ENCODE measurements at regions not wholly inside any gene's neighbourhood (a gene's known extent, or its start where the extent isn't known, plus 50 kb on each side); places are given as distances from the start of the nearest gene placed in this dataset.

DNA sequence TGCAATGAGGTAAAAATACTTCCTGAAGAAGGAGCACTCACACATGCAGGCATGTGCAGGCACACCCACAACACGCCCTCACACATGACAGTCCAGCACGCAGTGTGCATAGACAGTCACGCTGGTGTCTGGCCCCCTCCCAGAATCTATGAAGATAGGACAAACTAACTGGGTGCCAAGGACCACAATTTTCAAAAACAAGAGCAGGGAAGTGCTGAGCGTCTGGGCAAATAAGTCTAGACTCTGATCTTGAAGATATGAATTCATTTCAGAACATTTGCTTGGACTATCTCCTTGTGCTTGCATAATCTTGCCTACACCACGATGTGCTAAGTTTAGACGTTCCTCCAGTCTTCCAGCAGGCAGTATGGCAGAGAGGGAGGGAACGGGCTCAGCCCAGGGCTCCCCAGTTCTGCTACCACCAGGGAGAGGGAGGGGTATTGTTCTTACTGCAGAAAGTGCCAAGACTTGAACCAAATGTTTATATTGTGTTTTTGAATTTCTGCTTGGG lies 276.5 kb upstream of the KLF6 start:
- Mint-ChIP-seq H3K4me3 (no peak overlapping the region), H3K4me1 (ENCODE audit: low read depth) (peaks cover 8% of the 10 kb centered on the region), H3K36me3 (ENCODE audit: low read depth) (no peaks in the 10 kb centered on the region), H3K27ac (no peak overlapping the region), H3K27me3 (no peaks in the 10 kb centered on the region), H3K9me3 (no peaks in the 10 kb centered on the region)
- ATAC-seq (no peak), DNase-seq (no peak)
- intact Hi-C loops (cut with micrococcal nuclease) = no loop called here
- POLR2A ChIA-PET = no interaction called here
- TF ChIP-seq, protein P1, sequence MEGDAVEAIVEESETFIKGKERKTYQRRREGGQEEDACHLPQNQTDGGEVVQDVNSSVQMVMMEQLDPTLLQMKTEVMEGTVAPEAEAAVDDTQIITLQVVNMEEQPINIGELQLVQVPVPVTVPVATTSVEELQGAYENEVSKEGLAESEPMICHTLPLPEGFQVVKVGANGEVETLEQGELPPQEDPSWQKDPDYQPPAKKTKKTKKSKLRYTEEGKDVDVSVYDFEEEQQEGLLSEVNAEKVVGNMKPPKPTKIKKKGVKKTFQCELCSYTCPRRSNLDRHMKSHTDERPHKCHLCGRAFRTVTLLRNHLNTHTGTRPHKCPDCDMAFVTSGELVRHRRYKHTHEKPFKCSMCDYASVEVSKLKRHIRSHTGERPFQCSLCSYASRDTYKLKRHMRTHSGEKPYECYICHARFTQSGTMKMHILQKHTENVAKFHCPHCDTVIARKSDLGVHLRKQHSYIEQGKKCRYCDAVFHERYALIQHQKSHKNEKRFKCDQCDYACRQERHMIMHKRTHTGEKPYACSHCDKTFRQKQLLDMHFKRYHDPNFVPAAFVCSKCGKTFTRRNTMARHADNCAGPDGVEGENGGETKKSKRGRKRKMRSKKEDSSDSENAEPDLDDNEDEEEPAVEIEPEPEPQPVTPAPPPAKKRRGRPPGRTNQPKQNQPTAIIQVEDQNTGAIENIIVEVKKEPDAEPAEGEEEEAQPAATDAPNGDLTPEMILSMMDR (IDR thresholded peaks at IDR 0.05) = no peak
- CTCF ChIA-PET = no interaction called here

DNA sequence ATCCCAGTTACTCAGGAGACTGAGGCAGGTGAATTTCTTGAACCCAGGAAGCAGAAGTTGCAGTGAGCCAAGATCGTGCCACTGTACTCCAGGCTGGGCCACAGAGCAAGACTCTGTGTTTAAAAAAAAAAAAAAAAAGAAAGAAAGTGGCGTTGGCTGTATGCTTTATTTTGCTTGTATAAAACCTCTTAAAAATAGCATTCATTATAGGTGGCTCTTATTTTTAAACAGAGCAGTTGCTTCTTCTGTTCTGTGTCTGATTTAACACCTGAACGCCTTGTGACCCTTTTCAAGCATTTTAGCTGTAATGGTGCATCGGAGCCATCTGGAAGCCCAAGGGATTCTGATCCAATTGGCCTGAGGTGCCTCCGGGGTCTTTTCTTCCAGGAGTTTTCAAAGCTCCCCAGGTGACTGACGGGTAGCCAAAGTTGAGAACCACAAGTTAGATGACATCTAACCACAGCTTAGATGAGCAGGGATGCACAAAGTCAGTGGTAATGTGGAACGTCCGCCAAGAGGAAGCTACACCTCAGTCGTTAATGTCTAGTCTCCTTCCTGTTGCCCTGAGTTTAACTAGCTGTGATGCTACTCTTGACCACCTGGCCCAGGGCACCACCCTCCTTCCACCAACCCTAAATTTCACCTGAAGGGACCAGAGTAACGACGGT lies 274.6 kb upstream of the KLF6 start:
- TF ChIP-seq, protein P1 (IDR thresholded peaks at IDR 0.05) = no peak
- ChIA-PET CTCF (interaction anchor here (0.7 kb wide), 2 partner anchors 13 to 248 kb away, joined by 3 read pairs; no protein-coding TSS in a partner anchor), POLR2A (no interaction called here)
- Mint-ChIP-seq H3K4me3 (no peak overlapping the region), H3K27me3 (no peaks in the 10 kb centered on the region), H3K27ac (peak overlapping the region; percentile 36), H3K9me3 (no peaks in the 10 kb centered on the region), H3K36me3 (ENCODE audit: low read depth) (no peaks in the 10 kb centered on the region), H3K4me1 (ENCODE audit: low read depth) (peaks cover 8% of the 10 kb centered on the region)
- ATAC-seq = peak; percentile 64
- intact Hi-C loops (cut with micrococcal nuclease) = no loop called here
- peak; percentile 10 for DNase-seq

DNA sequence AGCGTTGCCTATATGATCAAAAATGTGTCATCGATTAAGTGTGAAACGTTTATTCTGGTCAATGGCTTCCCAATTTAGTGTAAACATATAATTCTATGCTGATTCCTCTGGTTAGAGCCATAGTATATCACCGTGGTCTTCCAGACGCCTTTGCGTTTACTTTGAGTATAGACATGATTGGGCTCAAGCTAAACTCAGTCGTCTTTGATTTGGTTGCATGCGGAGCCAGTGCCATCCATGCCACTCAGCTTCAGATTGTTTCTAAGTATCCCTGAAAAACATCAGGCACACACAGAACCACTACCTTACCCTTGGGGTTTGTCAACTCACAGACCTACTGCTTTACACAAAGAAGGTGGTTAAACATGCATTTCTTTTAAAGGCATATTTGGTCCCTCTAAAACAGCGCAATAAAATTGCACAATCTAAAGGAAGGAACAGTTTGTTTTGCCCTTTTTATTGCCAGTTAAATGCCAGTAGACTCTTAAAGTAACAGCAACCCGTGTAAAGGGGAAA lies 273.6 kb upstream of the KLF6 start:
- TF ChIP-seq, protein P1 (IDR thresholded peaks at IDR 0.05) = no peak
- POLR2A ChIA-PET = no interaction called here
- no peak for ATAC-seq
- CTCF ChIA-PET = no interaction called here
- peaks cover 8% of the 10 kb centered on the region for H3K4me1 Mint-ChIP-seq (ENCODE audit: low read depth)
- no peak overlapping the region for H3K27ac Mint-ChIP-seq
- H3K27me3 Mint-ChIP-seq = no peaks in the 10 kb centered on the region
- intact Hi-C loops (cut with micrococcal nuclease) = no loop called here
- no peak for DNase-seq
- H3K36me3 Mint-ChIP-seq (ENCODE audit: low read depth) = no peaks in the 10 kb centered on the region
- no peaks in the 10 kb centered on the region for H3K9me3 Mint-ChIP-seq
- H3K4me3 Mint-ChIP-seq = no peak overlapping the region

DNA sequence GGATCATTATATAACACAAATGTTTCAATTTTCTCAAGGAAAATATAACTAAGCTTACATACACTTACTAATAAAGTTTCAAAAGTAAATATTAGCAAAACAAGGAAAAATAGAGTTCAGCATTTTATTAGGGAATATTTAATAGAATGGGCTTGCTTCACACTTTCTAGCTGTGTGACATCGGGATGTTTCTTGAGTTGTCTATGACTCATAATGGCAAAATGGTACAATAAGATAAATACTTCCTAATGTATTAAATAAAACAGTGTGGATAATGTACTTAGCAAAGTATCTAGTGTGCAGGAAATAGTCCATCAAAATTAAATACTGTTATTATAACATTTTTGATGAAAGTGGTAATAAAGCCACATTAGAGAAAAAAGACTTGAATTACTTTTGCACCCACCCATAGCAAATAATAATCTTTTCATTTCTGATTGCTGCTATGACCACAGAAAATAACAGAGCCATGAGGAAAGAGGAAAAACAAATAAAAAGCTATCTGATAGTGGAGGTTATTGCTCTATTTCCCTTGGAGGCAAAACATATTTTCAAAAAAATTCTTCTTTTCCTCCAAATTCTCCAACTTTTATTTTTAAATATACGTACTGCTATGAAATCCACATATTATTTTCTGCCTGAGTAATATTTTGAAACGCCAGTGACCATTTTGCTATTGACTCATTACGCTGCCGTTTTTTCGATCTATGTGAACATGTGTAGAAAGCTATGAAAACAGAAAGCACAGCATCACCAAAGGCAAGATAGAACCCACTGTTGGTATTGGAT lies 272.9 kb upstream of the KLF6 start:
- intact Hi-C loops (cut with micrococcal nuclease) = no loop called here
- H3K27ac Mint-ChIP-seq = no peak overlapping the region
- ChIA-PET POLR2A (interaction anchor here (0.6 to 1.3 kb wide), 2 partner anchors 14 to 110 kb away, joined by 3 to 4 read pairs; no protein-coding TSS in a partner anchor), CTCF (interaction anchor here (1.0 to 1.2 kb wide), 2 partner anchors 10 to 11 kb away, joined by 3 to 4 read pairs; no protein-coding TSS in a partner anchor)
- H3K27me3 Mint-ChIP-seq = no peaks in the 10 kb centered on the region
- no peak for DNase-seq
- no peak for ATAC-seq
- peaks cover 8% of the 10 kb centered on the region for H3K4me1 Mint-ChIP-seq (ENCODE audit: low read depth)
- H3K9me3 Mint-ChIP-seq = no peaks in the 10 kb centered on the region
- H3K36me3 Mint-ChIP-seq (ENCODE audit: low read depth) = no peaks in the 10 kb centered on the region
- no peak overlapping the region for H3K4me3 Mint-ChIP-seq
- TF ChIP-seq, protein P1 (IDR thresholded peaks at IDR 0.05) = no peak
